ENCODE measurements at regions not wholly inside any gene's neighbourhood (a gene's known extent, or its start where the extent isn't known, plus 50 kb on each side); places are given as distances from the start of the nearest gene placed in this dataset.

DNA sequence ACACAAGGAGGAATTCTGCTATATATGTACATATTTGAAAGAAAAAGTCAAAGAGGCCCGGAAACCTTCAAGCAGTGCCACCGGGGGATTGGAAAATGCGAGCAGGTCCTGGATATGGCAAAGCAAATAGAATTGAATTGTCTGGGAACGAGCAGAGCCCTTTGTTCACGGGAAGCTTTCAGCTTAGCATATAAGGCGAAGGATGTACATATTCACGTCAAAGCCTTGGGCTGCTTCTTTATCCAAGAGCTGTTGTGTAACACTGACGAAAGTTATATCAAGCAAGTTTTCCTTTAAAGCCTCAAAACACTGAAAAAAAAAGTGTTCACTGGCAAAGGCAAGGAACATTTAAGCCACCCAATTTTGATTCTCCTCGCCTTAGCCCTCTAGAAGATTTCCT is 171.0 kb downstream of the GPX5 start:
- Histone ChIP-seq H3K36me3 (no peaks in the 10 kb centered on the region), H3K27me3 (peaks cover 0 to 97% (median 92%) of the 10 kb centered on the region in 7 donors), H3K4me3 (peak overlapping the region in 1 of 10 donors; percentile 3), H3K9me3 (no peaks in the 10 kb centered on the region), H3K4me1 (peaks cover 0 to 6% (median 0%) of the 10 kb centered on the region in 9 donors), H3K27ac (no peak overlapping the region)
- no peak for ATAC-seq
- TF ChIP-seq, protein P1, sequence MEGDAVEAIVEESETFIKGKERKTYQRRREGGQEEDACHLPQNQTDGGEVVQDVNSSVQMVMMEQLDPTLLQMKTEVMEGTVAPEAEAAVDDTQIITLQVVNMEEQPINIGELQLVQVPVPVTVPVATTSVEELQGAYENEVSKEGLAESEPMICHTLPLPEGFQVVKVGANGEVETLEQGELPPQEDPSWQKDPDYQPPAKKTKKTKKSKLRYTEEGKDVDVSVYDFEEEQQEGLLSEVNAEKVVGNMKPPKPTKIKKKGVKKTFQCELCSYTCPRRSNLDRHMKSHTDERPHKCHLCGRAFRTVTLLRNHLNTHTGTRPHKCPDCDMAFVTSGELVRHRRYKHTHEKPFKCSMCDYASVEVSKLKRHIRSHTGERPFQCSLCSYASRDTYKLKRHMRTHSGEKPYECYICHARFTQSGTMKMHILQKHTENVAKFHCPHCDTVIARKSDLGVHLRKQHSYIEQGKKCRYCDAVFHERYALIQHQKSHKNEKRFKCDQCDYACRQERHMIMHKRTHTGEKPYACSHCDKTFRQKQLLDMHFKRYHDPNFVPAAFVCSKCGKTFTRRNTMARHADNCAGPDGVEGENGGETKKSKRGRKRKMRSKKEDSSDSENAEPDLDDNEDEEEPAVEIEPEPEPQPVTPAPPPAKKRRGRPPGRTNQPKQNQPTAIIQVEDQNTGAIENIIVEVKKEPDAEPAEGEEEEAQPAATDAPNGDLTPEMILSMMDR (IDR thresholded peaks at IDR 0.05), result no peak
- 13% methylated on average over 9 of the region's 9 CpGs for WGBS, 2 donors
- intact Hi-C loops (cut with DNase I), result no loop called here
- DNase-seq, result no peak

DNA sequence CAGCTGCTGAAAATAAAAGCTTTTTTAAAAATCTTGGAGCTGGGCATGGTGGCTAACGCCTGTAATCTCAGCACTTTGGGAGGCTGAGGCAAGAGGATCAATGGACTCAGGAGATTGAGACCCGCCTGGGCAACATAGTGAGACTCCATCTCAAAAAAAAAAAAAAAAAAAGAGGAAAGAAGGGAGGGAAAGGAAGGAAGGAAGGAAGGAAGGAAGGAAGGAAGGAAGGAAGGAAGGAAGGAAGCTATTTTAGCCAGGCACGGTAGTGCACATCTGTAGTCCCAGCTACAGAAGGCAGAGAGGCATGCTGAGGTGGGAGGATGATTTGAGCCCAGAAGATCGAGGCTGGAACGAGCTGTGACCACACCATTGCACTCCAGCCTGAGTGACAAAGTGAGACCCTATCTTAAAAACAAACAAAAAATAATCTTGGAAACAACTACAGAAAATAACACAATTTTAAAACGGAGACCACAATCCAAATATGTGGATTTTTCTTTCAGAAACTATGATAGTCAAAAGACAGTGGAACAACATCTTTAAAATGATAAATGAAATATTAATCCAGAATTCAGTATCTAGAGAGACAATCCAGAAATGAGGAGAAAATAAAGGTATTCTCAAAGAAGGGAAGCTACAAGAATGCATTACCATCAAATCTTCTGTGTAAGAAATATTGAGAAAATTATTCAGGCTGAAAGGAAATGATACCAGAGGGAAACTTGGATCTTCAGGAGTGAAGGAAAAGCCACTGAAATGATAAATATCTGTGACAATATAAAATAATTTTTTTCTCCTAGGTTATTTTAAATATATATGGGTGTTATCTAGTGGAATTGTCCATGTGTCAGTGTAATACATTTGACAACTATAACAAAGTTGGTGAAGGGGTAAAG is 182.0 kb downstream of the GPX5 start:
- peaks cover 0 to 34% (median 10%) of the 10 kb centered on the region in 11 donors for H3K9me3 ChIP-seq
- H3K27ac ChIP-seq, result no peak overlapping the region
- no peaks in the 10 kb centered on the region for H3K36me3 ChIP-seq
- ATAC-seq (no peak), DNase-seq (no peak)
- peaks cover 0 to 97% (median 56%) of the 10 kb centered on the region in 7 donors for H3K27me3 ChIP-seq
- TF ChIP-seq, protein P1 (IDR thresholded peaks at IDR 0.05), result no peak
- no peak overlapping the region for H3K4me3 ChIP-seq
- H3K4me1 ChIP-seq, result no peaks in the 10 kb centered on the region
- 81 to 83% methylated on average over 6 of the region's 6 CpGs for WGBS, 2 donors
- intact Hi-C loops (cut with DNase I), result no loop called here

DNA sequence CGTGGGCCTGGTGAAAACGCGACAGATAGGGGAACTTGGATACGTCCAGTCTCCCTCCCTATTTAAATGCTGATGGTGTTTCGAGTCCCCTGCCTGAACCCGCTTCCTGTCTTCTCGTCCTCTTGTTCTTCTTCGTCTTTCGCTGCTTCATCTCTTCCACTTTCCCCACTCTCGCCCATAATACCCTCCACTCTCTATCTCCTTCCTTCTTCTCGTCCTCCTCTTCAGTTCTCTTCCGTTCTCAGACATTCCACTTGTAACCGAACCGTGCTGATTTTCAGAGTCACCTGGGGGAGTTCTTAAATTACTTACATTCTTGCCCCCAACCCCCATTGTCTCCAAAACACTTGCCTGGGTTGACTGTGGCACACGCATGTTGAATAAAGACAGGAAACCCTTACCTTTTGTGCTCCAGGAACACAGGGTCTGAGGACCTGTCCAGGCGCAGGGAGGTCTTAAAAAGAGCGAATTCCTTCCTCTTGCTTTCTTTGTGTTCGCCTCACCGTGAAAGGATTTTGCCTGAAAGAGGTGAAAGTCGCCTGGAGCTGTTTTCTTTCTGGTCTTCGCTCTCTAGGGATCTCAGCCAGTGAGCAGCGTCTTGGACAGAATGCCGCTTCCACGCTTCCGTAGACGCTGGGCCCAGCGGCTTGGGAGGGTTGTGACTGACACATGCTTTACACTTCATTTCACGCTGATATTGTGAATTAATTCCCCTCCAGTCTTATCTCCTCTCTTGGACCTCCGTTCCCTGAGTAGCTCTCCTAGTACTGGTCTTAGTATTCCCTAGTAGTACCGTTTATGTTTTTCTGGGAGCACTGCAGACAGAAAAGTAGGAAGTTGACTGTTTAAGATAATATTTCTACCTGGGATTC is 184.0 kb downstream of the GPX5 start:
- ATAC-seq, result no peak
- WGBS, 2 donors, result 1 to 4% methylated on average over 30 of the region's 30 CpGs
- DNase-seq, result no peak
- intact Hi-C loops (cut with DNase I), result no loop called here
- Histone ChIP-seq H3K27me3 (peaks cover 0 to 77% (median 45%) of the 10 kb centered on the region in 7 donors), H3K9me3 (peaks cover 0 to 34% (median 10%) of the 10 kb centered on the region in 11 donors), H3K36me3 (no peaks in the 10 kb centered on the region), H3K27ac (no peak overlapping the region), H3K4me1 (no peaks in the 10 kb centered on the region), H3K4me3 (peak overlapping the region in 2 of 10 donors; percentile 2 to 16)
- TF ChIP-seq, protein P1 (IDR thresholded peaks at IDR 0.05), result no peak

DNA sequence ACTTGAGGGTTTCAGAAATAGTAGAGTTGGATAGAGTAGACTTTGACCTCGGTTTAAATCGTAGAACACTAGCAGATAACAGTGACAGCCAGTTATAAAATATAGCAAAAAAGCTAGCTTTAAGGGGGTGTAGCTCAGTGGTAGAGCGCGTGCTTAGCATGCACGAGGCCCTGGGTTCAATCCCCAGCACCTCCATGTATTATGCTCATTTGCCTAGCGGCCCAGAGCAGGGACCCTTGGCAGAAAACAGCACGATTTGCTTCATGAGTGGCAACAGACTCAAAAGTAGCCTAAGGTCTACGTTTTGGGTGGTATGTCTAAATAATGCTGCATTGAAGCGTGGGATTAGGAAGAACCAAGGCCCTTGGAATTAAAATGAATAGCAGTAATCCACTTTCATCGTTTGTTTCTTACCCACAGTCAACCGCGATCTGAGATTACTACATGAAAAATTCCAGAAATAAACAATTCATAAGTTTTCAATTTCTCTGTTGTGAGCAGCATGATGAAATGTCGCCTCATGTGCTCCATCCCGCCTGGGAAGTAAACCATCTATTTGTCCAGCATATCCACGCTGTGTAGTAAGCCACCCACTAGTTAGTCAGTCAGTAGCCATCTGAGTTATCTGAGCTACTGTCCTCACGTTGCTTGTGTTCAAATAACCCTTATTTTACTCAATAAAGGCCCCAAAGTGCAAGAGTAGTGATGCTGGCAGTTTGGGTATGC is 184.9 kb downstream of the GPX5 start:
- 39 to 41% methylated on average over 16 of the region's 16 CpGs for WGBS, 2 donors
- Histone ChIP-seq H3K4me1 (no peaks in the 10 kb centered on the region), H3K4me3 (no peak overlapping the region), H3K36me3 (no peaks in the 10 kb centered on the region), H3K27me3 (peaks cover 0 to 67% (median 42%) of the 10 kb centered on the region in 7 donors), H3K9me3 (peaks cover 0 to 34% (median 10%) of the 10 kb centered on the region in 11 donors), H3K27ac (no peak overlapping the region)
- TF ChIP-seq, protein P1 (IDR thresholded peaks at IDR 0.05), result no peak
- ATAC-seq, result no peak
- no peak for DNase-seq
- intact Hi-C loops (cut with DNase I), result no loop called here

Data from heart right ventricle (tissue), 16 donors.